Liver (tissue), 3 donors: ENCODE measurements at regions not wholly inside any gene's neighbourhood (a gene's known extent, or its start where the extent isn't known, plus 50 kb on each side); places are given as distances from the start of the nearest gene placed in this dataset.

Experiments used
- EGR1 ChIP-seq, 2 donors: IDR thresholded peaks; 2 replicates each; pipeline ENCODE4 v1.6.1; 2016 to 2018; ENCODE audit warnings: antibody characterized with exemption in 2 of 2, low read depth in 2 of 2
- FOXA2 ChIP-seq: IDR thresholded peaks from 2 replicates; pipeline ENCODE4 v1.6.1; 2016; ENCODE audit warnings: antibody characterized with exemption
- JUND ChIP-seq, 2 donors: IDR thresholded peaks; 2 replicates each; pipeline ENCODE4 v1.6.1; 2016; ENCODE audit warnings: antibody characterized with exemption in 2 of 2
- NR2F2 ChIP-seq: IDR thresholded peaks from 2 replicates; pipeline ENCODE4 v1.6.1; 2016; ENCODE audit warnings: antibody characterized with exemption
- RAD21 ChIP-seq, 2 donors: IDR thresholded peaks; 2 replicates each; pipeline ENCODE4 v1.6.1; 2016; ENCODE audit warnings: antibody characterized with exemption in 2 of 2, mild to moderate bottlenecking in 2 of 2
- RXRA ChIP-seq, 2 donors: IDR thresholded peaks; 2 replicates each; pipeline ENCODE4 v1.6.1; 2017 to 2018; ENCODE audit warnings: antibody characterized with exemption in 2 of 2, mild to moderate bottlenecking in 1 of 2
- SP1 ChIP-seq: IDR thresholded peaks from 2 replicates; pipeline ENCODE4 v1.6.1; 2018; ENCODE audit warnings: antibody characterized with exemption, mild to moderate bottlenecking
- TAF1 ChIP-seq: conservative IDR thresholded peaks from 2 replicates; pipeline ENCODE4 v1.6.1; 2016; ENCODE audit warnings: antibody characterized with exemption, mild to moderate bottlenecking
- YY1 ChIP-seq: IDR thresholded peaks from 2 replicates; pipeline ENCODE4 v1.6.1; 2016; ENCODE audit warnings: antibody characterized with exemption, mild to moderate bottlenecking
- TF ChIP-seq, protein P1 (sequence below): IDR thresholded peaks from 2 replicates; pipeline ENCODE4 v1.6.1; 2016; ENCODE audit warnings: antibody characterized with exemption
- TF ChIP-seq, protein P2 (sequence below): fragments of 150-350 bp; IDR thresholded peaks from 2 replicates; pipeline ENCODE4 v1.5.1; 2017; ENCODE audit warnings: improper control_type of control experiment, low read depth, low read length; ENCODE audit not compliant: missing input control
- TF ChIP-seq, protein P3 (sequence below): IDR thresholded peaks from 2 replicates; pipeline ENCODE4 v1.6.1; 2016; ENCODE audit warnings: antibody characterized with exemption
- TF ChIP-seq, protein P4 (sequence below): IDR thresholded peaks from 2 replicates; pipeline ENCODE4 v1.6.1; 2016; ENCODE audit warnings: antibody characterized with exemption
- TF ChIP-seq, protein P5 (sequence below): IDR thresholded peaks from 2 replicates; pipeline ENCODE4 v1.6.1; 2016; ENCODE audit warnings: antibody characterized with exemption, mild to moderate bottlenecking
- donor health status: healthy.
- donor health status: healthy.

DNA sequence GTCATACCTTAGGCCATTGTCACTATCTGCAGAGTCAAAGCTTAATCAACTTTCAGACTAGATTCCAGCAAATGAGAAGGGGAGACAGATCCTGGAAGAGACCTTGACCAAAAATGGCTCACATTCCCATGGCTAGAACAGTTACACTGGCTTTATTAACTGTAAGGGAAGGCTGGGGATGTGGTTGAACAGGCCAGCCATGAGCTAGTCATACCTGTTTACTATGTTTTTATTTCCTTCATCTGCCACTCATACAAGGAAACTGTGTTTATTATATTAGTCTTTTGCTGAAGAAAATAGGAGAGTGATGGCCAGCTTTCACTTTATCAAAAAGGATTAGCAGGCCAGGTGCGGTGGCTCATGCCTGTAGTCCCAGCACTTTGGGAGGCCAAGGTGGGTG lies 319.7 kb downstream of the RAPGEF2 start:
- TF ChIP-seq, protein P1, sequence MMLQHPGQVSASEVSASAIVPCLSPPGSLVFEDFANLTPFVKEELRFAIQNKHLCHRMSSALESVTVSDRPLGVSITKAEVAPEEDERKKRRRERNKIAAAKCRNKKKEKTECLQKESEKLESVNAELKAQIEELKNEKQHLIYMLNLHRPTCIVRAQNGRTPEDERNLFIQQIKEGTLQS = no peak
- TF ChIP-seq, protein P2, sequence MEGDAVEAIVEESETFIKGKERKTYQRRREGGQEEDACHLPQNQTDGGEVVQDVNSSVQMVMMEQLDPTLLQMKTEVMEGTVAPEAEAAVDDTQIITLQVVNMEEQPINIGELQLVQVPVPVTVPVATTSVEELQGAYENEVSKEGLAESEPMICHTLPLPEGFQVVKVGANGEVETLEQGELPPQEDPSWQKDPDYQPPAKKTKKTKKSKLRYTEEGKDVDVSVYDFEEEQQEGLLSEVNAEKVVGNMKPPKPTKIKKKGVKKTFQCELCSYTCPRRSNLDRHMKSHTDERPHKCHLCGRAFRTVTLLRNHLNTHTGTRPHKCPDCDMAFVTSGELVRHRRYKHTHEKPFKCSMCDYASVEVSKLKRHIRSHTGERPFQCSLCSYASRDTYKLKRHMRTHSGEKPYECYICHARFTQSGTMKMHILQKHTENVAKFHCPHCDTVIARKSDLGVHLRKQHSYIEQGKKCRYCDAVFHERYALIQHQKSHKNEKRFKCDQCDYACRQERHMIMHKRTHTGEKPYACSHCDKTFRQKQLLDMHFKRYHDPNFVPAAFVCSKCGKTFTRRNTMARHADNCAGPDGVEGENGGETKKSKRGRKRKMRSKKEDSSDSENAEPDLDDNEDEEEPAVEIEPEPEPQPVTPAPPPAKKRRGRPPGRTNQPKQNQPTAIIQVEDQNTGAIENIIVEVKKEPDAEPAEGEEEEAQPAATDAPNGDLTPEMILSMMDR = no peak
- TF ChIP-seq RXRA (IDR thresholded peaks at IDR 0.05) (no peak), EGR1 (IDR thresholded peaks at IDR 0.05; ENCODE audit: low read depth in 2 of 2) (no peak), SP1 (no peak), JUND (IDR thresholded peaks at IDR 0.05) (no peak), YY1 (no peak), TAF1 (no peak), RAD21 (IDR thresholded peaks at IDR 0.05) (no peak), FOXA2 (no peak), NR2F2 (no peak)
- TF ChIP-seq, protein P3, sequence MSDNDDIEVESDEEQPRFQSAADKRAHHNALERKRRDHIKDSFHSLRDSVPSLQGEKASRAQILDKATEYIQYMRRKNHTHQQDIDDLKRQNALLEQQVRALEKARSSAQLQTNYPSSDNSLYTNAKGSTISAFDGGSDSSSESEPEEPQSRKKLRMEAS = no peak
- TF ChIP-seq, protein P4, sequence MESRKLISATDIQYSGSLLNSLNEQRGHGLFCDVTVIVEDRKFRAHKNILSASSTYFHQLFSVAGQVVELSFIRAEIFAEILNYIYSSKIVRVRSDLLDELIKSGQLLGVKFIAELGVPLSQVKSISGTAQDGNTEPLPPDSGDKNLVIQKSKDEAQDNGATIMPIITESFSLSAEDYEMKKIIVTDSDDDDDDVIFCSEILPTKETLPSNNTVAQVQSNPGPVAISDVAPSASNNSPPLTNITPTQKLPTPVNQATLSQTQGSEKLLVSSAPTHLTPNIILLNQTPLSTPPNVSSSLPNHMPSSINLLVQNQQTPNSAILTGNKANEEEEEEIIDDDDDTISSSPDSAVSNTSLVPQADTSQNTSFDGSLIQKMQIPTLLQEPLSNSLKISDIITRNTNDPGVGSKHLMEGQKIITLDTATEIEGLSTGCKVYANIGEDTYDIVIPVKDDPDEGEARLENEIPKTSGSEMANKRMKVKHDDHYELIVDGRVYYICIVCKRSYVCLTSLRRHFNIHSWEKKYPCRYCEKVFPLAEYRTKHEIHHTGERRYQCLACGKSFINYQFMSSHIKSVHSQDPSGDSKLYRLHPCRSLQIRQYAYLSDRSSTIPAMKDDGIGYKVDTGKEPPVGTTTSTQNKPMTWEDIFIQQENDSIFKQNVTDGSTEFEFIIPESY = no peak
- TF ChIP-seq, protein P5, sequence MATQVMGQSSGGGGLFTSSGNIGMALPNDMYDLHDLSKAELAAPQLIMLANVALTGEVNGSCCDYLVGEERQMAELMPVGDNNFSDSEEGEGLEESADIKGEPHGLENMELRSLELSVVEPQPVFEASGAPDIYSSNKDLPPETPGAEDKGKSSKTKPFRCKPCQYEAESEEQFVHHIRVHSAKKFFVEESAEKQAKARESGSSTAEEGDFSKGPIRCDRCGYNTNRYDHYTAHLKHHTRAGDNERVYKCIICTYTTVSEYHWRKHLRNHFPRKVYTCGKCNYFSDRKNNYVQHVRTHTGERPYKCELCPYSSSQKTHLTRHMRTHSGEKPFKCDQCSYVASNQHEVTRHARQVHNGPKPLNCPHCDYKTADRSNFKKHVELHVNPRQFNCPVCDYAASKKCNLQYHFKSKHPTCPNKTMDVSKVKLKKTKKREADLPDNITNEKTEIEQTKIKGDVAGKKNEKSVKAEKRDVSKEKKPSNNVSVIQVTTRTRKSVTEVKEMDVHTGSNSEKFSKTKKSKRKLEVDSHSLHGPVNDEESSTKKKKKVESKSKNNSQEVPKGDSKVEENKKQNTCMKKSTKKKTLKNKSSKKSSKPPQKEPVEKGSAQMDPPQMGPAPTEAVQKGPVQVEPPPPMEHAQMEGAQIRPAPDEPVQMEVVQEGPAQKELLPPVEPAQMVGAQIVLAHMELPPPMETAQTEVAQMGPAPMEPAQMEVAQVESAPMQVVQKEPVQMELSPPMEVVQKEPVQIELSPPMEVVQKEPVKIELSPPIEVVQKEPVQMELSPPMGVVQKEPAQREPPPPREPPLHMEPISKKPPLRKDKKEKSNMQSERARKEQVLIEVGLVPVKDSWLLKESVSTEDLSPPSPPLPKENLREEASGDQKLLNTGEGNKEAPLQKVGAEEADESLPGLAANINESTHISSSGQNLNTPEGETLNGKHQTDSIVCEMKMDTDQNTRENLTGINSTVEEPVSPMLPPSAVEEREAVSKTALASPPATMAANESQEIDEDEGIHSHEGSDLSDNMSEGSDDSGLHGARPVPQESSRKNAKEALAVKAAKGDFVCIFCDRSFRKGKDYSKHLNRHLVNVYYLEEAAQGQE = no peak
